Hindlimb muscle (tissue), 1 donor: ENCODE measurements at regions not wholly inside any gene's neighbourhood (a gene's known extent, or its start where the extent isn't known, plus 50 kb on each side); places are given as distances from the start of the nearest gene placed in this dataset.

Source experiments
- DNase-seq: peaks from one replicate; pipeline ENCODE4 v3.0.0-alpha.2; 2013

GRCh38 chr5:27708534-27708933 lies 670.1 kb upstream of the CDH9 start:
- no peak for DNase-seq

- DNase-seq, result no peak
These were observed 668.4 kb upstream of the CDH9 start for GRCh38 chr5:27706832-27707231.

GRCh38 chr5:27705661-27706060 lies 667.3 kb upstream of the CDH9 start:
- no peak for DNase-seq

GRCh38 chr5:27701931-27702903 lies 663.8 kb upstream of the CDH9 start:
- DNase-seq, result no peak

- DNase-seq, result no peak
These were observed 662.1 kb upstream of the CDH9 start for GRCh38 chr5:27700526-27700925.

GRCh38 chr5:27682600-27682999 lies 644.2 kb upstream of the CDH9 start:
- no peak for DNase-seq

GRCh38 chr5:27652505-27652904 lies 614.1 kb upstream of the CDH9 start:
- no peak for DNase-seq

- no peak for DNase-seq
These were observed 600.7 kb upstream of the CDH9 start for GRCh38 chr5:27639005-27639612.

- no peak for DNase-seq
These were observed 581.6 kb upstream of the CDH9 start for GRCh38 chr5:27619982-27620381.

- DNase-seq, result no peak
These were observed 573.8 kb upstream of the CDH9 start for GRCh38 chr5:27612161-27612560.

GRCh38 chr5:27608992-27609391 lies 570.6 kb upstream of the CDH9 start:
- DNase-seq, result no peak

GRCh38 chr5:27598576-27598975 lies 560.2 kb upstream of the CDH9 start:
- DNase-seq, result no peak

- no peak for DNase-seq
These were observed 555.8 kb upstream of the CDH9 start for GRCh38 chr5:27594141-27594540.

GRCh38 chr5:27592231-27592630 lies 553.8 kb upstream of the CDH9 start:
- no peak for DNase-seq

- no peak for DNase-seq
These were observed 552.1 kb upstream of the CDH9 start for GRCh38 chr5:27590503-27590902.

- DNase-seq, result no peak
These were observed 539.9 kb upstream of the CDH9 start for GRCh38 chr5:27578279-27578678.

- DNase-seq, result no peak
These were observed 533.3 kb upstream of the CDH9 start for GRCh38 chr5:27571681-27572080.

- no peak for DNase-seq
These were observed 530.4 kb upstream of the CDH9 start for GRCh38 chr5:27568811-27569210.

GRCh38 chr5:27561408-27561807 lies 523.0 kb upstream of the CDH9 start:
- DNase-seq, result no peak

GRCh38 chr5:27548484-27548883 lies 510.1 kb upstream of the CDH9 start:
- no peak for DNase-seq

GRCh38 chr5:27535031-27535557 lies 496.7 kb upstream of the CDH9 start:
- DNase-seq, result no peak

GRCh38 chr5:27532305-27532704 lies 493.9 kb upstream of the CDH9 start:
- no peak for DNase-seq

GRCh38 chr5:27524515-27524914 lies 486.1 kb upstream of the CDH9 start:
- DNase-seq, result no peak

GRCh38 chr5:27523629-27524028 lies 485.2 kb upstream of the CDH9 start:
- DNase-seq, result no peak
